GM12875 (cell line): ENCODE measurements at regions not wholly inside any gene's neighbourhood (a gene's known extent, or its start where the extent isn't known, plus 50 kb on each side); places are given as distances from the start of the nearest gene placed in this dataset.
"Not testable (repeated sequence)": the region's sequence is repeated elsewhere in the genome, so short reads cannot be mapped to it uniquely, and the experiment has no call there.

ENCODE experiments used
- H3K4me3 ChIP-seq: one replicate; pipeline ENCODE4 v1.5.1; 2011; ENCODE audit warnings: low read depth, low read length, control low read depth
- CTCF ChIP-seq: IDR thresholded peaks from 2 replicates; pipeline ENCODE4 v1.5.1; 2011; ENCODE audit warnings: low read depth, mild to moderate bottlenecking, control low read depth, inconsistent platforms, low read length, moderate library complexity, borderline replicate concordance; ENCODE audit not compliant: insufficient read depth

GRCh38 chr6:104472021-104472901, 387.5 kb downstream of the HACE1 start:
- H3K4me3 ChIP-seq: no peak overlapping the region
- no peak for TF ChIP-seq CTCF

DNA sequence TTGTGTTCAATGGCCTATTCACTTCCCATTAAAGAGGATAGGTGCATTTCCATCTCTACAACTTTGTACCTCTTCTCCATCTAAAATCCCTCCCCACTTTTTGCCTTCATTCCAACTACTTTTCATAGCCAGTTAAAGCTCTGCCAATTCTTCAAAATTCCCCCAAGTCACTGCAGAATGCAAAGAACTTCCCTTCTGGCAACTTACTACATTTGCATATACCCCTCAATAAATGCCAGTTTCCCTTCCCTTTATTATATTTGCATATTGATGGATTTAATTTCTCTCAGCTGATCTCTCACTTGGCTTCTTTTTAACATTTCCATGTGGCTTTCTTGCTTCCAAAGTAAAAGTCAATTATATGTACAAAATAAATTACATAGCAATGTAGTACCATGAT, 393.4 kb downstream of the HACE1 start:
- no peak for TF ChIP-seq CTCF
- H3K4me3 ChIP-seq: no peak overlapping the region

GRCh38 chr6:104462811-104463599, 396.7 kb downstream of the HACE1 start:
- TF ChIP-seq CTCF: no peak
- H3K4me3 ChIP-seq: no peak overlapping the region

GRCh38 chr6:104460738-104461483, 398.8 kb downstream of the HACE1 start:
- no peak for TF ChIP-seq CTCF
- H3K4me3 ChIP-seq: no peak overlapping the region

DNA sequence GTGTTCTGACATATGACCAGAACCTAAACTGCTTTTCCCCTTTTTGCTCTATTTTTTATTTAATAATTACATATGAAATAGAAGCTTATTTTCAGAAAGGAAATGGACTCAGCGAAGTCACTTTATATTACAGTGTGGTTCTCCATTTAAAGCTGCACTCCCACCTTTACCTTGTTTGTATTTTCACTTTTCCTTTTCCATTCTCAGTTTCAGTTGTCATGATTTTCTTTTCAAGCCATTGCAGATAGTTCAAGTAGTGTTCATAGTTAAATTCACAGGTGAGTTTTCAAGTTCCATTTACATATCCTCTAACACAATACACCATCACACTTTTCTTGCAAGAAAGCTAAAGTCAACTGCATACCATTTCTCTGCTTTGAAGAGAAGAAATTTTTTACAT, 400.2 kb downstream of the HACE1 start:
- TF ChIP-seq CTCF: no peak

GRCh38 chr6:104449918-104450317, 409.8 kb downstream of the HACE1 start:
- H3K4me3 ChIP-seq: no peak overlapping the region
- TF ChIP-seq CTCF: no peak

More for the DNA sequence above, 400.2 kb downstream of the HACE1 start:
- H3K4me3 ChIP-seq: no peak overlapping the region

GRCh38 chr6:104446101-104447080, 413.3 kb downstream of the HACE1 start:
- not testable (repeated sequence) for H3K4me3 ChIP-seq
